Activated CD4-positive, alpha-beta T cell treated with anti-CD3 and anti-CD28 coated beads for 1 hour (primary cell): ENCODE measurements at regions not wholly inside any gene's neighbourhood (a gene's known extent, or its start where the extent isn't known, plus 50 kb on each side); places are given as distances from the start of the nearest gene placed in this dataset.
"Not testable (repeated sequence)": the region's sequence is repeated elsewhere in the genome, so short reads cannot be mapped to it uniquely, and the experiment has no call there.

Source experiments
- DNase-seq: peaks from one replicate; pipeline ENCODE4 v3.0.0-alpha.2; 2020

DNA sequence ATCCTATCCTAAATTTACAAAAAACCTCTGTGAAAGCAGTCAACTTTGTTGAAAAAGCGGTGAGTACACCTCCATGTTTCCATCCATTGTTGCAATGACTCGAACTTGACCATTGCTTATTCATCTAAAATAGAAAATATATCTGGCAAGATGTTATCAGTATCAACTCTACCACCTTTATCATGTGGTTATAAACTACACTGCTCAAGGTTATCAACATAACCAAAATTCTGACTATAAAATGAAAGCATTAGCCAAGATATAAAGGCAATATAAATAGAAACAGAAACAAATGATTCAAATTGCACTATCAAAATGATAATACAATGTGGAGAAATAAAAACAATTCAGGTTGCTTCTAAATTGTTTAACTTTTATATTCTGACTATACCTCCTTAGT lies 150.0 kb downstream of the AVL9 start:
- not testable (repeated sequence) for DNase-seq

DNA sequence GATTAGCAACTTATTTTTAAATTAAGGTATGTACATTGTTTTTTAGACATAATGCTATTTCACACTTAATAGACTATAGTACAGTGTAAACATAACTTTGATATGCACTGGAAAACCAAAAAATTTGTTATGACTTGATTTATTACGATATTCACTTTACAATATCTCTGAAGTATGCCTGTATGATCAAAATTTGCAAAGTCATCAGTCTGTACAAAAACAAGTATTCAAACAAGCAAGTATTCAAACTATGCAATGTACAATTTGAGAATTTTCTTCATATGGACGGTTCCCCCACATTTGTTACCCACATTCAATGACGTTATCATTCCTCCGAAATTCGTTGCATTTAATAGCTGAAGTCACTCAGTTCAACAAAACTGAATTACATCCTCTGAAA lies 147.9 kb downstream of the AVL9 start:
- no peak for DNase-seq

DNA sequence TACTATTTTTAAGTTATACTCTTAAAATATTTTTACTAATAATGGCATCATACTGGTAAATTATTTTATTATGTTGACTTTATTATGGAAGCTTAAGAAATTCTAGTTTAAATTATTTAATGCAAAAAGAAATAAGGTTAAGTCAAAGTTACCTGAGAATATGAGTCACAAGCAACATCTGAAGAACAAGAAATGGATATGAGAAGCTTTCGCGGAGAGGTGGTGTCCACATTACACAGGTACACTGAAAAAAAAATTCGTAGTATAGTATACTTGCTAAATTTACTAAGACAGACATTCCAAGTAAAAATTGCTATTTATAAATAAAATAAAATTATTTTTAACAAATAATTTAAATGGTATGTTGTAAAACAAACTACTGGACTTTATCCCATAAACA lies 143.8 kb downstream of the AVL9 start:
- DNase-seq = no peak

DNA sequence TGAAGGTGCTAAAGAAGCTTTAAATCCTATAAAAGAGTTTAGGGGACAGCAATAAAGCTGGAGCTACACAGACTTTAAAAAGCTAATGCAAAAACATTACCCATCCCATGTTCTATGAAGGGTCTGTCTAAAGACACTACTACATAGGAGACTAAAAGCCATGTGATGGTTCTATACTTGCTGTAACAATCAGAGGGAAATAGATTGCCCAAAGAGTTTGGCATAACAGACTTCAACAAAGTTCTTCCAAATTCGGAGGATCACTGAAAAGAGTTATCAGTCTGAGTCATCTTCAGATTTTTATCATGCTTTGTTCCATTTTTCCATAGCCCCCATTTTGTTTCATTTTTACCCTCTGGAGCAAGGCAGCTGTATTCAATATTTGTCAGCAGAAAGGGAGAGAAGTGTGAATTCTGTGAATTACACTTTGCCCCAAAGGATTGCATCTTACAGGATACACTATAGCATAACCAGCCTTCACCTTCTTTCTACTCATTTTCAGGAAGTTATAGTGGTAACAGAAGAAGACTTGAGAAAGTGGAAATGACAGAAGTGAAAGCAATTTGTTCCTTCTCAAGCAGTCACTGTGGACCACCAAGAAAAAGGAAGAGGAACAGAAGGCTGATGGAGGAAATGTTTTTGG lies 143.3 kb downstream of the AVL9 start:
- not testable (repeated sequence) for DNase-seq
